Transverse colon (tissue), 4 donors: ENCODE measurements at regions not wholly inside any gene's neighbourhood (a gene's known extent, or its start where the extent isn't known, plus 50 kb on each side); places are given as distances from the start of the nearest gene placed in this dataset.

ENCODE experiments used
- DNase-seq: peaks from one replicate; pipeline ENCODE4 v3.0.0-alpha.2; 2019
- H3K27ac ChIP-seq, 4 donors: fragments of 200-600 bp; sonication (generic); 2 replicates each; pipeline ENCODE4 v1.5.1; 2016 to 2018; ENCODE audit warnings: inconsistent platforms in 4 of 4
- H3K27me3 ChIP-seq: fragments of 200-600 bp; sonication (generic); 2 replicates; pipeline ENCODE4 v1.5.1; 2017; ENCODE audit warnings: inconsistent platforms
- H3K36me3 ChIP-seq, 4 donors: fragments of 200-600 bp; sonication (generic); 2 replicates each; pipeline ENCODE4 v1.5.1; 2017 to 2019; ENCODE audit warnings: inconsistent platforms in 4 of 4
- H3K4me1 ChIP-seq, 4 donors: fragments of 200-600 bp; sonication (generic); 2 replicates each; pipeline ENCODE4 v1.5.1; 2017 to 2020; ENCODE audit warnings: inconsistent platforms in 4 of 4
- H3K4me3 ChIP-seq, 4 donors: fragments of 200-600 bp; sonication (generic); 1 replicate in 1 of 4; 2 replicates in 3 of 4; pipeline versions ENCODE4 v1.5.1 to v1.6.1; 2017 to 2019; ENCODE audit warnings: inconsistent platforms in 4 of 4
- H3K9me3 ChIP-seq, 2 donors: fragments of 200-600 bp; sonication (generic); 2 replicates each; pipeline ENCODE4 v1.5.1; 2017 to 2019; ENCODE audit warnings: inconsistent platforms in 2 of 2
- CTCF ChIP-seq, 5 experiments: fragments of 200-600 bp in 3 of 5; fragments of 450-650 bp in 2 of 5; sonication (generic) in 3 of 5; IDR thresholded peaks; 1 replicate in 2 of 5; 2 replicates in 3 of 5; pipeline ENCODE4 v1.5.1; 2016 to 2017; ENCODE audit warnings: antibody characterized with exemption in 5 of 5, inconsistent platforms in 3 of 5, mild to moderate bottlenecking in 2 of 5, moderate library complexity in 1 of 5
- EP300 ChIP-seq: sonication (generic); formaldehyde crosslinking; IDR thresholded peaks from one replicate; pipeline ENCODE4 v1.6.1; 2017; ENCODE audit warnings: antibody characterized with exemption, low read depth
- POLR2A ChIP-seq: fragments of 450-650 bp; IDR thresholded peaks from one replicate; pipeline ENCODE4 v1.6.1; 2016; ENCODE audit warnings: antibody characterized with exemption, mild to moderate bottlenecking, moderate library complexity
- POLR2AphosphoS5 ChIP-seq, 3 donors: sonication (generic); formaldehyde crosslinking; IDR thresholded peaks; one replicate each; pipeline ENCODE4 v1.6.1; 2016; ENCODE audit warnings: antibody characterized with exemption in 3 of 3
- WGBS, 2 donors: methylation state at CpG; one replicate each; pipeline ENCODE4 v1.1.5; 2018; ENCODE audit warnings: low coverage in 1 of 2; 5-methylcytosine and 5-hydroxymethylcytosine counted together
- in situ Hi-C, 4 donors: fragments of 200-750 bp; cut with MboI; loops; one replicate each; pipeline versions ENCODE4 v1.15.0 to v1.15.1; 2017; ENCODE audit warnings: low sequenced_read_pairs in 3 of 4, low pct_ligation_motif_present in 1 of 4, low pct_unique_long_range_greater_than_20kb in 1 of 4
- intact Hi-C: fragments of 100-400 bp; cut with DNase I; formaldehyde crosslinking; loops from one replicate; pipeline ENCODE4 v1.15.1; 2023; ENCODE audit warnings: low total_unique reads

GRCh38 chr4:130335417-130336194 is 1239.7 kb downstream of the C4orf33 start:
- Histone ChIP-seq H3K9me3 (no peaks in the 10 kb centered on the region), H3K4me1 (no peaks in the 10 kb centered on the region), H3K4me3 (no peak overlapping the region), H3K27me3 (no peaks in the 10 kb centered on the region), H3K36me3 (no peaks in the 10 kb centered on the region), H3K27ac (no peak overlapping the region)
- TF ChIP-seq POLR2A (no peak), EP300 (no peak), POLR2AphosphoS5 (IDR thresholded peaks at IDR 0.05) (no peak), CTCF (IDR thresholded peaks at IDR 0.05) (no peak)
- intact Hi-C loops = no loop called here
- no peak for DNase-seq
- WGBS, 2 donors = 64 to 84% methylated on average over 2 to 5 of the region's 5 CpGs
- in situ Hi-C loops = no loop called here

GRCh38 chr4:130336585-130337217 is 1240.7 kb downstream of the C4orf33 start:
- Histone ChIP-seq H3K36me3 (no peaks in the 10 kb centered on the region), H3K4me3 (no peak overlapping the region), H3K27ac (no peak overlapping the region), H3K4me1 (no peaks in the 10 kb centered on the region), H3K9me3 (no peaks in the 10 kb centered on the region), H3K27me3 (no peaks in the 10 kb centered on the region)
- in situ Hi-C loops (no loop called here), intact Hi-C loops (no loop called here)
- no peak for DNase-seq
- TF ChIP-seq EP300 = no peak
- TF ChIP-seq POLR2A = no peak
- peak in 3 of 5 experiments; percentile 18 to 37 (median 24) for TF ChIP-seq CTCF (IDR thresholded peaks at IDR 0.05)
- no peak for TF ChIP-seq POLR2AphosphoS5 (IDR thresholded peaks at IDR 0.05)
- 52 to 66% methylated on average over 3 to 5 of the region's 5 CpGs for WGBS, 2 donors

GRCh38 chr4:130338851-130339250 is 1242.9 kb downstream of the C4orf33 start:
- intact Hi-C loops (no loop called here), in situ Hi-C loops (no loop called here)
- 64% methylated on average over 1 of the region's 1 CpG; no CpG with 5 or more reads in 1 of the 2 donors for WGBS, 2 donors
- no peak overlapping the region for H3K27ac ChIP-seq
- H3K4me3 ChIP-seq = no peak overlapping the region
- H3K4me1 ChIP-seq = no peaks in the 10 kb centered on the region
- DNase-seq = no peak
- no peaks in the 10 kb centered on the region for H3K9me3 ChIP-seq
- no peaks in the 10 kb centered on the region for H3K27me3 ChIP-seq
- TF ChIP-seq POLR2AphosphoS5 (IDR thresholded peaks at IDR 0.05) = no peak
- TF ChIP-seq POLR2A = no peak
- H3K36me3 ChIP-seq = no peaks in the 10 kb centered on the region

GRCh38 chr4:130349745-130350144 is 1253.8 kb downstream of the C4orf33 start:
- WGBS, 2 donors = 86 to 100% methylated on average over 5 to 7 of the region's 7 CpGs
- Histone ChIP-seq H3K27ac (no peak overlapping the region), H3K4me1 (no peaks in the 10 kb centered on the region), H3K36me3 (no peaks in the 10 kb centered on the region), H3K27me3 (no peaks in the 10 kb centered on the region), H3K4me3 (no peak overlapping the region), H3K9me3 (no peaks in the 10 kb centered on the region)
- DNase-seq = no peak
- intact Hi-C loops (no loop called here), in situ Hi-C loops (no loop called here)
- TF ChIP-seq POLR2A (no peak), CTCF (IDR thresholded peaks at IDR 0.05) (no peak), EP300 (no peak), POLR2AphosphoS5 (IDR thresholded peaks at IDR 0.05) (no peak)
